DMS153 treated with DMSO at 0.1 percent for 48 hours (cell line): ENCODE measurements at regions not wholly inside any gene's neighbourhood (a gene's known extent, or its start where the extent isn't known, plus 50 kb on each side); places are given as distances from the start of the nearest gene placed in this dataset.
"Not testable (repeated sequence)": the region's sequence is repeated elsewhere in the genome, so short reads cannot be mapped to it uniquely, and the experiment has no call there.

Experiments
- DNase-seq: peaks from one replicate; lab custom pipeline; 2025; ENCODE audit not compliant: unreplicated experiment; lab: John Stamatoyannopoulos, UW

- no peak for DNase-seq
Observed at GRCh38 chr5:120140501-120140900, 323.6 kb upstream of the PRR16 start.

- DNase-seq = no peak
Observed at GRCh38 chr5:120141076-120141475, 323.0 kb upstream of the PRR16 start.

- no peak for DNase-seq
Observed at GRCh38 chr5:120146787-120147186, 317.3 kb upstream of the PRR16 start.

GRCh38 chr5:120147911-120148310 is 316.2 kb upstream of the PRR16 start:
- not testable (repeated sequence) for DNase-seq

- no peak for DNase-seq
Observed at GRCh38 chr5:120150770-120151169, 313.3 kb upstream of the PRR16 start.

- no peak for DNase-seq
Observed at GRCh38 chr5:120151181-120151580, 312.9 kb upstream of the PRR16 start.

GRCh38 chr5:120151825-120152224 is 312.3 kb upstream of the PRR16 start:
- no peak for DNase-seq

- no peak for DNase-seq
Observed at GRCh38 chr5:120152472-120152871, 311.6 kb upstream of the PRR16 start.

GRCh38 chr5:120152931-120153330 is 311.2 kb upstream of the PRR16 start:
- DNase-seq = no peak

- DNase-seq = no peak
Observed at GRCh38 chr5:120153551-120153950, 310.5 kb upstream of the PRR16 start.

- no peak for DNase-seq
Observed at GRCh38 chr5:120155873-120156272, 308.2 kb upstream of the PRR16 start.

GRCh38 chr5:120158211-120158610 is 305.9 kb upstream of the PRR16 start:
- no peak for DNase-seq

GRCh38 chr5:120159155-120159554 is 304.9 kb upstream of the PRR16 start:
- no peak for DNase-seq

GRCh38 chr5:120160124-120160895 is 303.8 kb upstream of the PRR16 start:
- DNase-seq = no peak

- no peak for DNase-seq
Observed at GRCh38 chr5:120162321-120162720, 301.8 kb upstream of the PRR16 start.

- no peak for DNase-seq
Observed at GRCh38 chr5:120164037-120164436, 300.1 kb upstream of the PRR16 start.

GRCh38 chr5:120164986-120165385 is 299.1 kb upstream of the PRR16 start:
- DNase-seq = no peak

GRCh38 chr5:120173125-120173524 is 291.0 kb upstream of the PRR16 start:
- no peak for DNase-seq

GRCh38 chr5:120174089-120174488 is 290.0 kb upstream of the PRR16 start:
- no peak for DNase-seq

- not testable (repeated sequence) for DNase-seq
Observed at GRCh38 chr5:120181238-120181637, 282.9 kb upstream of the PRR16 start.

GRCh38 chr5:120194650-120195049 is 269.4 kb upstream of the PRR16 start:
- not testable (repeated sequence) for DNase-seq

- no peak for DNase-seq
Observed at GRCh38 chr5:120199559-120199958, 264.5 kb upstream of the PRR16 start.

GRCh38 chr5:120207129-120207528 is 257.0 kb upstream of the PRR16 start:
- no peak for DNase-seq
